T-helper 17 cell (primary cell): ENCODE measurements at regions not wholly inside any gene's neighbourhood (a gene's known extent, or its start where the extent isn't known, plus 50 kb on each side); places are given as distances from the start of the nearest gene placed in this dataset.

Source experiments
- ATAC-seq: fragments of 150-1000 bp; cut with Tn5 transposase; 2 replicates; pipeline ENCODE4 v1.10.0; 2021; ENCODE audit warnings: mild to moderate bottlenecking, moderate library complexity
- DNase-seq, 3 donors: peaks; one replicate each; pipeline versions ENCODE4 v3.0.0 to v3.0.0-alpha.2; 2020 to 2021
- H3K9me3 ChIP-seq: one replicate; pipeline ENCODE4 v1.7.0; 2013; ENCODE audit warnings: low read length, mild to moderate bottlenecking; ENCODE audit not compliant: control insufficient read depth, poor library complexity, severe bottlenecking
- H3K27ac Mint-ChIP-seq: one replicate; pipeline ENCODE4 v1.8.0; 2022; ENCODE audit warnings: mild to moderate bottlenecking, moderate library complexity, mixed read lengths
- H3K27me3 Mint-ChIP-seq: one replicate; pipeline ENCODE4 v1.8.0; 2022; ENCODE audit warnings: mixed read lengths
- H3K36me3 Mint-ChIP-seq: one replicate; pipeline ENCODE4 v1.8.0; 2022; ENCODE audit warnings: low read depth, mixed read lengths
- H3K4me1 Mint-ChIP-seq: one replicate; pipeline ENCODE4 v1.8.0; 2022; ENCODE audit warnings: mild to moderate bottlenecking, mixed read lengths
- H3K4me3 Mint-ChIP-seq: one replicate; pipeline ENCODE4 v1.8.0; 2022; ENCODE audit warnings: mild to moderate bottlenecking, moderate library complexity, mixed read lengths

GRCh38 chr1:56061824-56062223 lies 517.5 kb downstream of the PLPP3 start:
- Mint-ChIP-seq H3K4me1 (no peaks in the 10 kb centered on the region), H3K27ac (no peak overlapping the region), H3K36me3 (no peaks in the 10 kb centered on the region), H3K4me3 (no peak overlapping the region), H3K27me3 (peaks cover 8% of the 10 kb centered on the region)
- DNase-seq (no peak), ATAC-seq (no peak)
- H3K9me3 ChIP-seq: no peaks in the 10 kb centered on the region

GRCh38 chr1:56060906-56061305 lies 518.5 kb downstream of the PLPP3 start:
- no peak for ATAC-seq
- H3K27ac Mint-ChIP-seq: no peak overlapping the region
- H3K4me3 Mint-ChIP-seq: no peak overlapping the region
- H3K36me3 Mint-ChIP-seq: no peaks in the 10 kb centered on the region
- no peaks in the 10 kb centered on the region for H3K4me1 Mint-ChIP-seq
- no peaks in the 10 kb centered on the region for H3K9me3 ChIP-seq
- no peak for DNase-seq
- peaks cover 8% of the 10 kb centered on the region for H3K27me3 Mint-ChIP-seq

DNA sequence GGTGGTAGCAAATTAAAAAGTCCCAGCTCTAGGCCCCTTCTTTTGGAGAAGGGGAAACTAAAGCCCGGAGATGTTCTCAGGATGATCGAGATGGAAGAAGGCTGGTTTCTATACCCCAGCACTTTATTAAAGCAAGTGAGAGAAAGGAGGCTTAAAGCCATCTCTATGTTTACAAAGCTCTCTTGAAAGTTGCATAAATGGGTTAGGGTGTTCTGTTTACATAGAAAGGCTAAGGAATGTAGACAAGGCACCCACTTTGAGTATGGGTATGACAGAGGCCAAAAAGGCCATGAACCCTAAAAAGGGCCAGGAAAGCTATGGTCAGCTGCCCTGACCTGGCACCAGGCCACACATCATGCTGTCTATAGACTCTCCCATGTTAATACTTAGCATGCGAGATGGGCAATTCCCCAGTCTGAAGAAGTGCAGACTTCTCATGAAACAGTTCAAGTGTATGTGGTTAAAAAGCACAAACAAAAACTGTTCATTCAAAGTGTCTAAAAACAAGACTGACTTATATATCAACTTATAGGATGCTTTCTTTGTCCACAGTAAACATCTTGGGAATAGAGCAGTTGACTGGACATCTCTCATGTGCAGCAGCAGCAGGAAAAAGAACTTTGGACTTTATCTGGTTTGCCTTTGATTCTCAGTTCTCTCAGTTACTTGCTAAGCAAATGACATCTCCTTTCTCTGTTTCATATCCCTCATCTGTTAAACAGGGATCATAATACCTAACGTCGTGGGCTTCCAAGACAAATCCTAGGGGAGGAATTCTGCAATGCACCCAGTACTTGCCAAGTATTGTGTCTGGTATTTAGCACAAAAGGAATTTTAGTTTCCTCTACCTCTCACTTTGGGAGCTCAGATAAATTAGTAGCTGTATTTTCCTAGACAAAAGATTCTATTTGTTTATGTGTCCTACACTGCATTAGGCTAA lies 521.6 kb downstream of the PLPP3 start:
- H3K4me3 Mint-ChIP-seq: no peak overlapping the region
- ATAC-seq (no peak), DNase-seq (no peak)
- H3K4me1 Mint-ChIP-seq: no peaks in the 10 kb centered on the region
- no peaks in the 10 kb centered on the region for H3K9me3 ChIP-seq
- no peak overlapping the region for H3K27ac Mint-ChIP-seq
- H3K27me3 Mint-ChIP-seq: peaks cover 19% of the 10 kb centered on the region
- no peaks in the 10 kb centered on the region for H3K36me3 Mint-ChIP-seq

- DNase-seq: no peak
- Mint-ChIP-seq H3K4me3 (no peak overlapping the region), H3K27me3 (peaks cover 19% of the 10 kb centered on the region), H3K4me1 (no peaks in the 10 kb centered on the region), H3K36me3 (no peaks in the 10 kb centered on the region), H3K27ac (no peak overlapping the region)
- no peak for ATAC-seq
- no peaks in the 10 kb centered on the region for H3K9me3 ChIP-seq
Measured at GRCh38 chr1:56056438-56057287, 522.7 kb downstream of the PLPP3 start.

DNA sequence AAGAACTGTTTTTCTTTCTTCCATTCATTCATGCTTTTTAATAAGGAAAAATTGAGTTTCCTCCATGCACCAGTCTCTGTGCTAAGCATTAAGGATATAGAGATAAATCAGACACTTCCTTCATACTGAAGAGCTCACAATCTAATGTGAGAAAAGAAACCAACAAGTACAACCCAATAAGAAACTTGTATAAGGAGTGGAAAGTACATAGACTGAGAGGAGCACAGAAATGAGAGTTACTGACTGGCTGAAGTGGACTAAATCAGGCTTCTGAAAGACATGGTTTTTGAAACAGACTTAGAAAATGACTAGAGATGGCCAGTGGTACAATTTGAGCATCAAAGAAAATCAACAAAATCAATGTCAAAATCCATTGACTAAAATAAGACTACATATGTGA lies 524.4 kb downstream of the PLPP3 start:
- H3K9me3 ChIP-seq: no peaks in the 10 kb centered on the region
- Mint-ChIP-seq H3K27ac (no peak overlapping the region), H3K4me1 (no peaks in the 10 kb centered on the region), H3K4me3 (no peak overlapping the region), H3K36me3 (no peaks in the 10 kb centered on the region), H3K27me3 (peaks cover 19% of the 10 kb centered on the region)
- ATAC-seq: no peak
- no peak for DNase-seq

DNA sequence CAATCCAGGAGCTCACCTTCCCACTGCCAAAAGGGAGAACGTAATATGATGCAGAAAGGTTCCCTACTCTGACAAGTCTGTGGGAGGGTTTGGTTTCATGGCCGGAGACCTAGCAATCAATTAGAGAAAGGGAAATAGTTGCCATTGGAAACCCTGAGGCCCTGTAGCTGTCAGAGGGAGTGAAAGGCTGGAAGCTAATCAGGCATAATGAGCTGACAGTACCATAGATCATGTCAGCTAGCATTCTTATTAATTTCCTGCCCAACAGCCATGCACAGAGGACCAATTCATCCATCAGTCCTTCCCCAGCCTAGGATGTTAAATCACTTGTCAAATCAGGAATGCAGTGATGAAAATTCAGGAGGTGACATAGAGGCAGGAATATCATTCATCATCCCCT lies 527.3 kb downstream of the PLPP3 start:
- Mint-ChIP-seq H3K4me1 (no peaks in the 10 kb centered on the region), H3K27ac (no peak overlapping the region), H3K4me3 (no peak overlapping the region)

GRCh38 chr1:56050911-56051310 lies 528.5 kb downstream of the PLPP3 start:
- DNase-seq (no peak), ATAC-seq (no peak)
- Mint-ChIP-seq H3K27ac (no peak overlapping the region), H3K4me3 (no peak overlapping the region), H3K4me1 (no peaks in the 10 kb centered on the region), H3K27me3 (peaks cover 13% of the 10 kb centered on the region), H3K36me3 (no peaks in the 10 kb centered on the region)
- no peaks in the 10 kb centered on the region for H3K9me3 ChIP-seq

More for the DNA sequence above, 527.3 kb downstream of the PLPP3 start:
- no peaks in the 10 kb centered on the region for H3K9me3 ChIP-seq
- no peaks in the 10 kb centered on the region for H3K36me3 Mint-ChIP-seq
- H3K27me3 Mint-ChIP-seq: peaks cover 12% of the 10 kb centered on the region
- no peak for DNase-seq
- no peak for ATAC-seq

- Mint-ChIP-seq H3K27me3 (peaks cover 5% of the 10 kb centered on the region), H3K27ac (no peak overlapping the region), H3K36me3 (no peaks in the 10 kb centered on the region), H3K4me1 (no peaks in the 10 kb centered on the region), H3K4me3 (no peak overlapping the region)
- DNase-seq: no peak
- ATAC-seq: no peak
- no peaks in the 10 kb centered on the region for H3K9me3 ChIP-seq
Measured at GRCh38 chr1:56045477-56045876, 533.9 kb downstream of the PLPP3 start.

GRCh38 chr1:56045062-56045461 lies 534.3 kb downstream of the PLPP3 start:
- Mint-ChIP-seq H3K27me3 (peaks cover 5% of the 10 kb centered on the region), H3K27ac (no peak overlapping the region), H3K4me1 (no peaks in the 10 kb centered on the region), H3K4me3 (no peak overlapping the region), H3K36me3 (no peaks in the 10 kb centered on the region)
- no peaks in the 10 kb centered on the region for H3K9me3 ChIP-seq
- ATAC-seq: no peak
- no peak for DNase-seq

DNA sequence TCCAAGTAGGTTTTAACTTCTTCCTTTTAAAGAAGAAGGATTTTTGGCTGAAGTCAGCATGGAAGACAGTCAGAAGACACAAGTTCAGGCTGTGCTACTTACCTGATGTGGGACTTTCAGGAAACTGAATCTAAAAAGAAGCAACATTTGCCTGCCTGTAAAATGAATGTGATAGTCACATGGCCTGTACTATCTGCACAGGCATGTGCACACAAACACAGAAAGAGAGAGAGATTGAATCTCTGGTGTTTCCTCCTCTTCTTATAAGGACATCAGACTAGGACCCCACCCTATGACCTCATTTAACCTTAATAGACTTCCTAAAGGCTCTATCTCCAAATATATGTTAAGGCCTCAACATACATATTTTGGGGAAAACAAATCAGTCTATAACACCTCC lies 542.9 kb downstream of the PLPP3 start:
- peaks cover 5% of the 10 kb centered on the region for H3K27me3 Mint-ChIP-seq
- no peaks in the 10 kb centered on the region for H3K4me1 Mint-ChIP-seq
- H3K27ac Mint-ChIP-seq: no peak overlapping the region
- H3K9me3 ChIP-seq: no peaks in the 10 kb centered on the region
- H3K4me3 Mint-ChIP-seq: no peak overlapping the region
- peaks cover 2% of the 10 kb centered on the region for H3K36me3 Mint-ChIP-seq
- DNase-seq: no peak
- no peak for ATAC-seq

DNA sequence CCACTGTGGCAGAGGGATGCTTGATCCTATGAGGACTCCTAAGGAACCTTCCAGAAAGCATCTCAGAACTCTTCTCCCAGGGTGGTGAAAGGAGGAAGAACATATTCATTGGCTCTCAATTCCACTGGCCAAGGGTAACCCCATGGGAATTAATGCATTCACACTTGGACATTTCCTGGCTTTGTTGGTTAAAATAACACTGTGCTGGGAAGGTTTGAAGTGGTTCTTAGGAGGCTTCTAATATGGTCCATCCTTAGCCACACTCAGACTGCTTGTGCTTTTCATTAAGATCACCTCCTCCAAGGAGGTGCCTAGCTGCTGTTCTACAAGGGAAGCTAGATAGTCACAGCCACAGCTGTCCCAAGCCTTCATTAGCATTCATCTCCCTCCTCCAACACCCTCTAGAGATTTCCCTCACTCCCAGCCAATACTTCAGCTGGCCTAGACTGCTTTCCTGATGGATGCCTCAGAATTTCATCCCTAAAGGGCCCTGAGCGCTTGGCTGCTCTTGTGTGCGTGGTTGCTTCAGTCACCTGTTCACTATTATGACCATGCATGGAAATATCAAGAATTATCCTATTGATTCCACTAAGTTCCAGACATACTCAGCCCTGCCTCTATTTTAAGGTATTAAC lies 544.4 kb downstream of the PLPP3 start:
- DNase-seq (no peak), ATAC-seq (no peak)
- Mint-ChIP-seq H3K27me3 (peaks cover 11% of the 10 kb centered on the region), H3K4me1 (no peaks in the 10 kb centered on the region), H3K4me3 (no peak overlapping the region), H3K36me3 (peaks cover 2% of the 10 kb centered on the region), H3K27ac (no peak overlapping the region)
- H3K9me3 ChIP-seq: no peaks in the 10 kb centered on the region

DNA sequence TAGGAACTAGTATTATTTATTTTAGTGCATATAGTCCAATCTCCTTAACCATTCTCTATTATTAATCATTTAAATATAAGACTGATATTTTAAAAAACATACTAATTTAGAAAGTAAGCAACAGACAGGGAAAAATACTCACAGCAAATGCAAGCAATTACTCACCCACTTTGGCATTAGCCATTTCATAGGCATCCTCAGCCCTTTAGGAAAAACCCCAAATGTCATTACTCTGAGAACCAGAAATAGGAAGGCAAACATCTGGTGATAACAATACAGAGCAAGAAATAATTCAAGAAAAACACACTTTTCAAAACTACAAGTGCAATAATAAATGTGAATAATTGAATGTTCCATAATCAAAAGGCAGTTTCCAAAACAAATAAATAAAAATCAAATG lies 545.1 kb downstream of the PLPP3 start:
- ATAC-seq (no peak), DNase-seq (no peak)
- Mint-ChIP-seq H3K27me3 (peaks cover 11% of the 10 kb centered on the region), H3K27ac (no peak overlapping the region), H3K36me3 (peaks cover 2% of the 10 kb centered on the region), H3K4me1 (no peaks in the 10 kb centered on the region), H3K4me3 (no peak overlapping the region)
- H3K9me3 ChIP-seq: no peaks in the 10 kb centered on the region

DNA sequence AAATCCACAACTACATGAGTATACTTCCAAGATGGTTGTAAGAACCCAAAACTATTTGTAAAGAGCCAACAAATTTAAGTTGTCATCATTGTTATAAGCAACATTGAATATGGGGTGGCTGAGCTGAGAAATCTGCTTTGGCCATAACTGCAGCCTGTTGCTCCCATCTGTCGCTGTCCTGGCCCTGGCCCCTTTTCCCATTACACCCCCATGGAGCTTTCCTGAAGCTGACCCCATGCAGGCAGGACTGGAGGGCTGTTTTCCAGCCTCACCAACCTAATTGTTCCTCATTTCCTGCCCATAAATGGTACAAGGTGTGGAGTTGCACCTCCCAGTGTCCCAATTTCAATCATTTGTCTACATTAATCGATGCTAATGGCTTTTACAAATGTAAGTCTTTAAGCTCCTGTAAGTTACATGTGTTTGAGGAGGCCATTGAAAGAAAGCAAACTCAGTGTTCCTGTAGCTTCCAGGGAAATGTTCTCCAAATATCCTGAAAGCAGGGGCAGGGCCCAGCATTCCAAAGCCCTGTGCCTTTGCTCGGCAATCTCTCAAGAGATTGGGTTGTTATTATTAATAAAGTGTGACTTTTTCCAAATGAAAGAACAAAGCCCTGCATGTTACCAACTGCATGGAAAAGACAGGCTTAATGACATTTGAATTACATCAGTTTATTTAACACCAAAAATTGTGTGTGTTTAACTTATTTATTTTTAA lies 545.9 kb downstream of the PLPP3 start:
- H3K9me3 ChIP-seq: no peaks in the 10 kb centered on the region
- no peak for DNase-seq
- no peaks in the 10 kb centered on the region for H3K4me1 Mint-ChIP-seq
- no peak overlapping the region for H3K4me3 Mint-ChIP-seq
- peaks cover 1% of the 10 kb centered on the region for H3K36me3 Mint-ChIP-seq
- H3K27ac Mint-ChIP-seq: no peak overlapping the region
- no peak for ATAC-seq
- H3K27me3 Mint-ChIP-seq: peaks cover 11% of the 10 kb centered on the region
